CD8-positive, alpha-beta memory T cell (primary cell): ENCODE measurements at regions not wholly inside any gene's neighbourhood (a gene's known extent, or its start where the extent isn't known, plus 50 kb on each side); places are given as distances from the start of the nearest gene placed in this dataset.

ENCODE experiments used
- CTCF ChIA-PET: fragments of 350-600 bp; sonication (Branson Sonifier 250); formaldehyde crosslinking; loops from one replicate; lab custom pipeline; 2021; ENCODE audit warnings: antibody characterized with exemption; lab: Charles Lee
- POLR2A ChIA-PET: fragments of 350-600 bp; sonication (Branson Sonifier 250); formaldehyde crosslinking; loops from one replicate; lab custom pipeline; 2021; ENCODE audit warnings: antibody characterized with exemption; lab: Charles Lee
- DNase-seq, 5 donors: peaks; one replicate each; pipeline versions ENCODE4 v3.0.0 to v3.0.0-alpha.2; 2020 to 2022; ENCODE audit warnings: mixed read lengths in 1 of 5
- H3K27ac ChIP-seq: one replicate; pipeline ENCODE4 v1.7.0; 2013; ENCODE audit warnings: low read depth, mild to moderate bottlenecking, low read length, moderate library complexity
- H3K27me3 ChIP-seq: 2 replicates; pipeline ENCODE4 v1.7.0; 2013; ENCODE audit warnings: low read length, mild to moderate bottlenecking; ENCODE audit not compliant: insufficient read depth, poor library complexity, severe bottlenecking
- H3K36me3 ChIP-seq: 2 replicates; pipeline ENCODE4 v1.7.0; 2013; ENCODE audit warnings: mild to moderate bottlenecking, low read length, moderate library complexity; ENCODE audit not compliant: insufficient read depth
- H3K4me1 ChIP-seq: 2 replicates; pipeline ENCODE4 v1.7.0; 2013; ENCODE audit warnings: mild to moderate bottlenecking, low read length, moderate library complexity; ENCODE audit not compliant: insufficient read depth
- H3K4me3 ChIP-seq: 2 replicates; pipeline ENCODE4 v1.7.0; 2013; ENCODE audit warnings: mild to moderate bottlenecking, low read length
- H3K9me3 ChIP-seq: 2 replicates; pipeline ENCODE4 v1.7.0; 2013; ENCODE audit warnings: mild to moderate bottlenecking, low read length
- H3K27ac Mint-ChIP-seq, 8 donors: one replicate each; pipeline ENCODE4 v1.8.0; 2020 to 2021; ENCODE audit warnings: mixed read lengths in 8 of 8, mild to moderate bottlenecking in 6 of 8, inconsistent platforms in 3 of 8, moderate library complexity in 3 of 8
- H3K27me3 Mint-ChIP-seq, 2 donors: one replicate each; pipeline ENCODE4 v1.8.0; 2020 to 2021; ENCODE audit warnings: mixed read lengths in 2 of 2, mild to moderate bottlenecking in 1 of 2, moderate library complexity in 1 of 2
- H3K36me3 Mint-ChIP-seq, 3 donors: one replicate each; pipeline ENCODE4 v1.8.0; 2020 to 2021; ENCODE audit warnings: mixed read lengths in 3 of 3, inconsistent platforms in 1 of 3, mild to moderate bottlenecking in 1 of 3
- H3K4me1 Mint-ChIP-seq, 3 donors: one replicate each; pipeline ENCODE4 v1.8.0; 2020 to 2021; ENCODE audit warnings: mixed read lengths in 3 of 3, inconsistent platforms in 1 of 3, mild to moderate bottlenecking in 1 of 3
- H3K4me3 Mint-ChIP-seq, 7 donors: one replicate each; pipeline ENCODE4 v1.8.0; 2020 to 2021; ENCODE audit warnings: mixed read lengths in 7 of 7, mild to moderate bottlenecking in 6 of 7, moderate library complexity in 4 of 7, inconsistent platforms in 2 of 7
- H3K9me3 Mint-ChIP-seq, 5 donors: one replicate each; pipeline ENCODE4 v1.8.0; 2020 to 2022; ENCODE audit warnings: mixed read lengths in 5 of 5, mild to moderate bottlenecking in 3 of 5, moderate library complexity in 2 of 5, inconsistent platforms in 1 of 5

- H3K36me3 Mint-ChIP-seq, result peaks cover 0 to 3% (median 0%) of the 10 kb centered on the region in 3 donors
- H3K4me3 ChIP-seq, result no peak overlapping the region
- no peaks in the 10 kb centered on the region for H3K36me3 ChIP-seq
- H3K4me1 ChIP-seq, result peaks cover 12% of the 10 kb centered on the region
- no peaks in the 10 kb centered on the region for H3K9me3 Mint-ChIP-seq
- peaks cover 4 to 25% of the 10 kb centered on the region in 2 donors for H3K27me3 Mint-ChIP-seq
- ChIA-PET CTCF (interaction anchor here (1.2 kb wide), 1 partner anchor 30 kb away, joined by 3 read pairs; no protein-coding TSS in a partner anchor), POLR2A (no interaction called here)
- no peaks in the 10 kb centered on the region for H3K9me3 ChIP-seq
- no peaks in the 10 kb centered on the region for H3K27me3 ChIP-seq
- H3K4me1 Mint-ChIP-seq, result no peaks in the 10 kb centered on the region
- H3K27ac Mint-ChIP-seq, result no peak overlapping the region
- H3K4me3 Mint-ChIP-seq, result no peak overlapping the region
- DNase-seq, result no peak
- H3K27ac ChIP-seq, result no peak overlapping the region
These were observed 100.1 kb downstream of the PDCL3 start for GRCh38 chr2:100662866-100663265.

- Histone ChIP-seq H3K27ac (no peak overlapping the region), H3K9me3 (no peaks in the 10 kb centered on the region), H3K27me3 (no peaks in the 10 kb centered on the region), H3K4me3 (no peak overlapping the region), H3K4me1 (peaks cover 12% of the 10 kb centered on the region), H3K36me3 (no peaks in the 10 kb centered on the region)
- Mint-ChIP-seq H3K4me3 (no peak overlapping the region), H3K9me3 (no peaks in the 10 kb centered on the region), H3K36me3 (no peaks in the 10 kb centered on the region), H3K27ac (peak overlapping the region in 1 of 8 donors; percentile 44), H3K4me1 (no peaks in the 10 kb centered on the region), H3K27me3 (peaks cover 0 to 17% of the 10 kb centered on the region in 2 donors)
- ChIA-PET CTCF (no interaction called here), POLR2A (no interaction called here)
- no peak for DNase-seq
These were observed 101.4 kb downstream of the PDCL3 start for GRCh38 chr2:100664021-100664755.

GRCh38 chr2:100664756-100665101 is 101.9 kb downstream of the PDCL3 start:
- no peak overlapping the region for H3K27ac ChIP-seq
- no peaks in the 10 kb centered on the region for H3K27me3 ChIP-seq
- no peaks in the 10 kb centered on the region for H3K9me3 Mint-ChIP-seq
- H3K4me1 ChIP-seq, result peaks cover 12% of the 10 kb centered on the region
- POLR2A ChIA-PET, result no interaction called here
- CTCF ChIA-PET, result no interaction called here
- DNase-seq, result no peak
- H3K4me3 ChIP-seq, result no peak overlapping the region
- H3K4me3 Mint-ChIP-seq, result no peak overlapping the region
- H3K36me3 Mint-ChIP-seq, result no peaks in the 10 kb centered on the region
- H3K27ac Mint-ChIP-seq, result peak overlapping the region in 1 of 8 donors; percentile 36
- no peaks in the 10 kb centered on the region for H3K36me3 ChIP-seq
- H3K4me1 Mint-ChIP-seq, result no peaks in the 10 kb centered on the region
- peaks cover 0 to 12% of the 10 kb centered on the region in 2 donors for H3K27me3 Mint-ChIP-seq
- no peaks in the 10 kb centered on the region for H3K9me3 ChIP-seq

- H3K9me3 ChIP-seq, result no peaks in the 10 kb centered on the region
- H3K4me1 Mint-ChIP-seq, result no peaks in the 10 kb centered on the region
- no peak overlapping the region for H3K4me3 ChIP-seq
- H3K36me3 Mint-ChIP-seq, result no peaks in the 10 kb centered on the region
- no peaks in the 10 kb centered on the region for H3K4me1 ChIP-seq
- H3K27me3 Mint-ChIP-seq, result peaks cover 0 to 4% of the 10 kb centered on the region in 2 donors
- POLR2A ChIA-PET, result no interaction called here
- no peak overlapping the region for H3K4me3 Mint-ChIP-seq
- no peaks in the 10 kb centered on the region for H3K27me3 ChIP-seq
- no peak overlapping the region for H3K27ac Mint-ChIP-seq
- no peak overlapping the region for H3K27ac ChIP-seq
- H3K9me3 Mint-ChIP-seq, result no peaks in the 10 kb centered on the region
- no peaks in the 10 kb centered on the region for H3K36me3 ChIP-seq
- no peak for DNase-seq
- CTCF ChIA-PET, result no interaction called here
These were observed 104.2 kb downstream of the PDCL3 start for GRCh38 chr2:100666996-100667395.

- H3K27ac Mint-ChIP-seq, result peak overlapping the region in 1 of 8 donors; percentile 77
- CTCF ChIA-PET, result no interaction called here
These were observed 105.0 kb downstream of the PDCL3 start for GRCh38 chr2:100667801-100668200.

GRCh38 chr2:100670232-100670631 is 107.4 kb downstream of the PDCL3 start:
- H3K27ac ChIP-seq, result no peak overlapping the region
- H3K27me3 ChIP-seq, result no peaks in the 10 kb centered on the region
- H3K4me3 Mint-ChIP-seq, result no peak overlapping the region
- no peaks in the 10 kb centered on the region for H3K4me1 ChIP-seq
- H3K4me1 Mint-ChIP-seq, result no peaks in the 10 kb centered on the region
- DNase-seq, result no peak
- no peak overlapping the region for H3K4me3 ChIP-seq
- no peaks in the 10 kb centered on the region for H3K27me3 Mint-ChIP-seq
- H3K9me3 ChIP-seq, result no peaks in the 10 kb centered on the region
- POLR2A ChIA-PET, result no interaction called here
- H3K36me3 Mint-ChIP-seq, result no peaks in the 10 kb centered on the region
- CTCF ChIA-PET, result no interaction called here
- no peaks in the 10 kb centered on the region for H3K9me3 Mint-ChIP-seq
- no peak overlapping the region for H3K27ac Mint-ChIP-seq
- no peaks in the 10 kb centered on the region for H3K36me3 ChIP-seq

More at GRCh38 chr2:100667801-100668200, 105.0 kb downstream of the PDCL3 start:
- H3K27me3 Mint-ChIP-seq, result peaks cover 0 to 4% of the 10 kb centered on the region in 2 donors
- H3K27me3 ChIP-seq, result no peaks in the 10 kb centered on the region
- no peaks in the 10 kb centered on the region for H3K36me3 ChIP-seq
- no peaks in the 10 kb centered on the region for H3K4me1 ChIP-seq
- H3K9me3 Mint-ChIP-seq, result no peaks in the 10 kb centered on the region
- no peaks in the 10 kb centered on the region for H3K4me1 Mint-ChIP-seq
- H3K27ac ChIP-seq, result no peak overlapping the region
- no peak overlapping the region for H3K4me3 ChIP-seq
- no peaks in the 10 kb centered on the region for H3K36me3 Mint-ChIP-seq
- H3K4me3 Mint-ChIP-seq, result no peak overlapping the region
- H3K9me3 ChIP-seq, result no peaks in the 10 kb centered on the region
- POLR2A ChIA-PET, result no interaction called here
- no peak for DNase-seq

GRCh38 chr2:100673115-100673514 is 110.3 kb downstream of the PDCL3 start:
- Mint-ChIP-seq H3K36me3 (no peaks in the 10 kb centered on the region), H3K27ac (no peak overlapping the region), H3K4me3 (no peak overlapping the region), H3K27me3 (peaks cover 0 to 1% of the 10 kb centered on the region in 2 donors), H3K9me3 (no peaks in the 10 kb centered on the region), H3K4me1 (no peaks in the 10 kb centered on the region)
- Histone ChIP-seq H3K4me1 (no peaks in the 10 kb centered on the region), H3K9me3 (no peaks in the 10 kb centered on the region), H3K36me3 (no peaks in the 10 kb centered on the region), H3K27ac (no peak overlapping the region), H3K4me3 (no peak overlapping the region), H3K27me3 (no peaks in the 10 kb centered on the region)
- DNase-seq, result no peak
- ChIA-PET POLR2A (no interaction called here), CTCF (no interaction called here)

GRCh38 chr2:100673691-100674485 is 111.1 kb downstream of the PDCL3 start:
- ChIA-PET POLR2A (no interaction called here), CTCF (interaction anchor here (1.6 kb wide), 1 partner anchor 18 kb away, joined by 3 read pairs; no protein-coding TSS in a partner anchor)
- Histone ChIP-seq H3K4me1 (no peaks in the 10 kb centered on the region), H3K9me3 (no peaks in the 10 kb centered on the region), H3K4me3 (no peak overlapping the region), H3K27me3 (no peaks in the 10 kb centered on the region), H3K36me3 (no peaks in the 10 kb centered on the region), H3K27ac (no peak overlapping the region)
- no peak for DNase-seq
- Mint-ChIP-seq H3K4me1 (peaks cover 0 to 2% (median 0%) of the 10 kb centered on the region in 3 donors), H3K9me3 (no peaks in the 10 kb centered on the region), H3K4me3 (no peak overlapping the region), H3K27ac (no peak overlapping the region), H3K27me3 (peaks cover 0 to 1% of the 10 kb centered on the region in 2 donors), H3K36me3 (no peaks in the 10 kb centered on the region)
